Tibial nerve (tissue), 4 donors: ENCODE measurements at regions not wholly inside any gene's neighbourhood (a gene's known extent, or its start where the extent isn't known, plus 50 kb on each side); places are given as distances from the start of the nearest gene placed in this dataset.

ENCODE experiments used
- CTCF ChIP-seq, 5 experiments: fragments of 200-600 bp in 3 of 5; fragments of 450-650 bp in 2 of 5; sonication (generic) in 3 of 5; IDR thresholded peaks; one replicate each; pipeline ENCODE4 v1.5.1; 2016 to 2019; ENCODE audit warnings: antibody characterized with exemption in 5 of 5, mild to moderate bottlenecking in 3 of 5, moderate library complexity in 2 of 5
- EP300 ChIP-seq, 2 donors: sonication (generic); formaldehyde crosslinking; IDR thresholded peaks; one replicate each; pipeline ENCODE4 v1.6.1; 2017; ENCODE audit warnings: antibody characterized with exemption in 2 of 2, mild to moderate bottlenecking in 1 of 2
- POLR2A ChIP-seq, 2 donors: fragments of 450-650 bp; IDR thresholded peaks; one replicate each; pipeline ENCODE4 v1.6.1; 2017; ENCODE audit warnings: antibody characterized with exemption in 2 of 2, mild to moderate bottlenecking in 2 of 2, moderate library complexity in 2 of 2

- no peak for TF ChIP-seq POLR2A (IDR thresholded peaks at IDR 0.05)
- no peak for TF ChIP-seq CTCF (IDR thresholded peaks at IDR 0.05)
- TF ChIP-seq EP300 (IDR thresholded peaks at IDR 0.05): no peak
These were observed 389.0 kb upstream of the BRINP1 start for GRCh38 chr9:119758241-119758640.
